Activated T-helper 17 cell treated with anti-CD3 and anti-CD28 coated beads, Interleukin-2, amount 50 U/mL, for 72 hours (primary cell): ENCODE measurements at regions not wholly inside any gene's neighbourhood (a gene's known extent, or its start where the extent isn't known, plus 50 kb on each side); places are given as distances from the start of the nearest gene placed in this dataset.

Experiments used
- ATAC-seq: fragments of 150-1000 bp; cut with Tn5 transposase; replicated peaks from 2 replicates; pipeline ENCODE4 v1.10.0; 2021; ENCODE audit warnings: mild to moderate bottlenecking, moderate library complexity
- H3K27ac Mint-ChIP-seq: one replicate; pipeline ENCODE4 v1.8.0; 2022; ENCODE audit warnings: mixed read lengths
- H3K27me3 Mint-ChIP-seq: one replicate; pipeline ENCODE4 v1.8.0; 2022; ENCODE audit warnings: mixed read lengths
- H3K36me3 Mint-ChIP-seq: one replicate; pipeline ENCODE4 v1.8.0; 2022; ENCODE audit warnings: low read depth, mild to moderate bottlenecking, mixed read lengths
- H3K4me1 Mint-ChIP-seq: one replicate; pipeline ENCODE4 v1.8.0; 2022; ENCODE audit warnings: mixed read lengths
- H3K4me3 Mint-ChIP-seq: one replicate; pipeline ENCODE4 v1.8.0; 2022; ENCODE audit warnings: mild to moderate bottlenecking, mixed read lengths
- H3K9me3 Mint-ChIP-seq: one replicate; pipeline ENCODE4 v1.8.0; 2022; ENCODE audit warnings: mixed read lengths

- no peaks in the 10 kb centered on the region for H3K36me3 Mint-ChIP-seq
- no peak overlapping the region for H3K27ac Mint-ChIP-seq
- H3K4me3 Mint-ChIP-seq = no peak overlapping the region
- no peaks in the 10 kb centered on the region for H3K9me3 Mint-ChIP-seq
- no peak for ATAC-seq
- peaks cover 6% of the 10 kb centered on the region for H3K27me3 Mint-ChIP-seq
- no peaks in the 10 kb centered on the region for H3K4me1 Mint-ChIP-seq
Observed at GRCh38 chr2:165033402-165033801, 78.1 kb upstream of the SLC38A11 start.

DNA sequence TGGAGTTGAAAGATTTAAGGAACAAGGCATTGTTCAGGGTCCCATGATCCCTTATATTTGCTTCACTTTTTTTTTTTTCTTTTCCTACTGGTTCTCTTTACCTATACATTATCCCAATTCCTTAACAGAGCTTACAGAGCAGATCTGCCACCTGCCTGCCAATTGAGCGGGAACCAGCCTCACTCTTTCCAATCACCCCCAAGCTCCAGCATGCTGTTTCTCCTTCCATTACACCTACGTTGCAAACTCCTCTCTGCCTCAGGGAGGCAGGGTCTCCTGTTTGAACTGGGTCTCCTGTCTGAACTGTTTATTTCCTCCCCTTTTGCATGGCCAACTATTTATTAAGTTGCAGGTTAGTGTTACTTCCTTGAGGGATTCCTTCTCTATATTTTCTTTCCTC, 77.2 kb upstream of the SLC38A11 start:
- ATAC-seq = no peak
- Mint-ChIP-seq H3K27ac (no peak overlapping the region), H3K36me3 (no peaks in the 10 kb centered on the region), H3K4me3 (no peak overlapping the region), H3K4me1 (no peaks in the 10 kb centered on the region), H3K9me3 (no peaks in the 10 kb centered on the region), H3K27me3 (peaks cover 6% of the 10 kb centered on the region)

DNA sequence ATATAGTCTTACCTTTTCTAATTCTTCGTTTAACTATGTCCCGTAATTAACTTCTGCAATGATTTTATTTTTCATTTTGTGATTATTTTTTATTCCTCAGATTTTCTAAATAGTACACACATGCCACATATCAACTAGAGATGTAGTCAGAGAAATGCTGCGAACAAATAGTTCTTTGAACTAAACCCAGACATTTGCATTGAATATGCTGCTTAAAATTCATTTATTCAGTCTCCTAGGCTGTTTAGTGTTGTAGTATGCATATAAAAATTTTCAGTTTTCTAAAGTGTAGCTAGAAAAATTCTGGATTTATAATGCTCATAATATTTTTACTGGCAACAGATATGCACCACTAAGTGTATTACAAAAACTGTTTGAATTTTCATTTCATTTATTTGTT, 68.9 kb upstream of the SLC38A11 start:
- H3K27me3 Mint-ChIP-seq = peaks cover 9% of the 10 kb centered on the region
- H3K36me3 Mint-ChIP-seq = no peaks in the 10 kb centered on the region
- no peaks in the 10 kb centered on the region for H3K4me1 Mint-ChIP-seq
- H3K4me3 Mint-ChIP-seq = no peak overlapping the region
- H3K27ac Mint-ChIP-seq = no peak overlapping the region
- no peak for ATAC-seq
- H3K9me3 Mint-ChIP-seq = no peaks in the 10 kb centered on the region

DNA sequence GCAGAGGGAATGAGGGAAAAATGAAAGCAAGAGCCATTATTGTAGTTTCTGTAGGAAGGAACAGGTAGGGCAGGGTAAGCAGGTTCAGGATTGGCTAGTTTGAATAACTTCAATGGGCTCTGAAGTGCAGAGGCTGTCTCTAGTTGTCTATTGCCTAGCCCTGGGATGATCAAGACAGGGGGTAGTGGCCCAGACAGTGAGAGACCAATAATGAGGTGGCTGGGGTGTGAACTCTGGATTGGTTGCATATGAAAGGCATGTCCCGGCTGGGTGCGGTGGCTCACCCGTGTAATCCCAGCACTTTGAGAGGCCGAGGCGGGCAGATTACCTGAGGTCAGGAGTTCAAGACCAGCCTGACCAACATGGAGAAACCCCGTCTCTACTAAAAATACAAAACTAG, 67.5 kb upstream of the SLC38A11 start:
- Mint-ChIP-seq H3K36me3 (no peaks in the 10 kb centered on the region), H3K9me3 (no peaks in the 10 kb centered on the region), H3K4me1 (no peaks in the 10 kb centered on the region), H3K27ac (no peak overlapping the region), H3K27me3 (peaks cover 9% of the 10 kb centered on the region), H3K4me3 (no peak overlapping the region)
- ATAC-seq = no peak

- Mint-ChIP-seq H3K36me3 (no peaks in the 10 kb centered on the region), H3K4me3 (no peak overlapping the region), H3K4me1 (no peaks in the 10 kb centered on the region), H3K9me3 (no peaks in the 10 kb centered on the region), H3K27me3 (peaks cover 14% of the 10 kb centered on the region), H3K27ac (no peak overlapping the region)
- no peak for ATAC-seq
Observed at GRCh38 chr2:165017966-165018596, 62.8 kb upstream of the SLC38A11 start.

- Mint-ChIP-seq H3K4me1 (no peaks in the 10 kb centered on the region), H3K27ac (no peak overlapping the region), H3K36me3 (no peaks in the 10 kb centered on the region), H3K4me3 (no peak overlapping the region), H3K9me3 (no peaks in the 10 kb centered on the region), H3K27me3 (peaks cover 14% of the 10 kb centered on the region)
- ATAC-seq = peak; percentile 32
Observed at GRCh38 chr2:165016772-165017411, 61.6 kb upstream of the SLC38A11 start.

DNA sequence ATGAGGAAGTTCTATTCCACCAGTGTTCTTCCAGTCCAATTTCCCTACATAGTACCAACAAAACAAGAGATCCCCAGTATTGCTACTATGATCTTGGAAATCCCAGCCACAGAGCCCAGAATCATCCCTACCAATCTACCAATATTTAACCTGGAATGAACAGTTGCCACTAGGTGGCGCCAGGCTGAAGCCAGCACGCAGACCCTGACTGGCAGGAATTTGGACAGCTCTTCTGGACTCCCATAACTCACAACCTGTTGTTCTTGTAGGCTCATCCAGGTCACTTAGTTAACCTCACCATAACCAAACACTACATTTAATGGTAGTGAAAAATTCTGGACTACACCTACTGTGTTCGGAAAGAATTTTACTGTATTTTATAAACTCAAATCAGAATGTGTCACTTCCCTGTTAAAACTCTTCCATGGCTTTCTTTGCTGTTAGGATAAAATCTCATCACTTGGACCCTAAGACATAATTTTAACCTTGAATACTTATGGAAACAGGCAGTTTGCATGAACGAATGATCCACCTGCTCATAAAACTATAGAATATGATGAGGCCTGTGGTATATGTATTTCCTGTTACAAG, 59.8 kb upstream of the SLC38A11 start:
- peak; percentile 58 for ATAC-seq
- no peaks in the 10 kb centered on the region for H3K4me1 Mint-ChIP-seq
- H3K36me3 Mint-ChIP-seq = no peaks in the 10 kb centered on the region
- no peak overlapping the region for H3K4me3 Mint-ChIP-seq
- peaks cover 17% of the 10 kb centered on the region for H3K27me3 Mint-ChIP-seq
- no peak overlapping the region for H3K27ac Mint-ChIP-seq
- H3K9me3 Mint-ChIP-seq = no peaks in the 10 kb centered on the region

- ATAC-seq = no peak
- Mint-ChIP-seq H3K27me3 (peaks cover 15% of the 10 kb centered on the region), H3K27ac (no peak overlapping the region), H3K4me3 (no peak overlapping the region), H3K36me3 (no peaks in the 10 kb centered on the region), H3K4me1 (no peaks in the 10 kb centered on the region), H3K9me3 (no peaks in the 10 kb centered on the region)
Observed at GRCh38 chr2:165013944-165014619, 58.8 kb upstream of the SLC38A11 start.

DNA sequence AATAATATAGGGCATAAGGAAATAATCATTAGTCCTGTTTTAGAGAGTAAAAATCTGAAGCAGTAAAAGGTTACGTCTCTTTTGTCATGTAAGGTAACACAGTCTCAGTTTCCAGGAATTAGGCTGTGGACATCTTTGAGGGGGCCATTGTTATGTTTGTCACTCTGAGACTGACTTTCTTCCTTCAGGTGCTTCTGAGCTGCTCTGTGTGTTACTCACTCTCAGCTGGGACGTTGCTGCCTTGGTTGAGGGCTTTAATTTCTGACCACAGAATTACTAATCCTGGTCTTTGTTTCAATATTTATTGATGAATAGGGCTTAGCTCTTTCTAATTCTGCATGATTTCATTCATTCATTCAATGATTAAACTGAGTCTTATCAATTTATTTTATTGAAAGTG, 55.9 kb upstream of the SLC38A11 start:
- ATAC-seq = no peak
- Mint-ChIP-seq H3K9me3 (no peaks in the 10 kb centered on the region), H3K27me3 (peaks cover 24% of the 10 kb centered on the region), H3K4me1 (no peaks in the 10 kb centered on the region), H3K4me3 (no peak overlapping the region), H3K36me3 (no peaks in the 10 kb centered on the region), H3K27ac (no peak overlapping the region)

- ATAC-seq = no peak
- Mint-ChIP-seq H3K36me3 (no peaks in the 10 kb centered on the region), H3K4me1 (no peaks in the 10 kb centered on the region), H3K9me3 (no peaks in the 10 kb centered on the region), H3K4me3 (no peak overlapping the region), H3K27me3 (peaks cover 27% of the 10 kb centered on the region), H3K27ac (no peak overlapping the region)
Observed at GRCh38 chr2:165010556-165010955, 55.2 kb upstream of the SLC38A11 start.

- Mint-ChIP-seq H3K27me3 (peaks cover 27% of the 10 kb centered on the region), H3K27ac (no peak overlapping the region), H3K9me3 (no peaks in the 10 kb centered on the region), H3K36me3 (no peaks in the 10 kb centered on the region), H3K4me1 (no peaks in the 10 kb centered on the region), H3K4me3 (no peak overlapping the region)
- no peak for ATAC-seq
Observed at GRCh38 chr2:165009466-165009865, 54.1 kb upstream of the SLC38A11 start.

GRCh38 chr2:165008730-165009315, 53.5 kb upstream of the SLC38A11 start:
- H3K27ac Mint-ChIP-seq = no peak overlapping the region
- H3K4me3 Mint-ChIP-seq = no peak overlapping the region
- H3K27me3 Mint-ChIP-seq = peaks cover 22% of the 10 kb centered on the region
- no peak for ATAC-seq
- H3K9me3 Mint-ChIP-seq = no peaks in the 10 kb centered on the region
- H3K4me1 Mint-ChIP-seq = no peaks in the 10 kb centered on the region
- H3K36me3 Mint-ChIP-seq = no peaks in the 10 kb centered on the region

DNA sequence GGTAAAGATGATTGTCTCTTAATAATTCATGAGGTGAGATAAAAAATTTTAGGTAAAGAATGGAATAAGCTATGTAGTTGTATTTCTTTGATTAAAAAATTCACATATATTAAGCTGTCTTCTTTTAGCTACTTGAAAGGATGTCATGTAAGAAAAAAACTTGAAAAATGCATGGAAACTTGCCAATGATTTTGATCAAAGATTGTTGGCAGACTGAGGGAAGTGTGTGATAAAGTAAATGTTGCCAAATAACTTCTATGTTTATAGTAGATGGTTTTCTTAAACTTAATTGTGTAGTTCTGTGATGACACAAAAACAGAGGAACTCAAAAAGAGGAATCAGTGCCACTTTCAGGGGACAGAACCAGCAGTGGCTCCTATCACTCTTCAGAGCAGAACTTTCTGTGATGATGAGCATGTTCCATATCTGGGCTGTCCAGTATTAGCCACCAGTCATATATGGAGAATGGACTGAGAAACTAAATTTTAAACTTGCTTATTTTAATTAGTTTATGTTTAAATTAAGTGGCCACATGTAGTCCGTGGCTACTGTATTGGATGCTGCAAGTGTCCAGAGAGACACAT, 51.9 kb upstream of the SLC38A11 start:
- Mint-ChIP-seq H3K4me3 (no peak overlapping the region), H3K27ac (no peak overlapping the region), H3K27me3 (peaks cover 22% of the 10 kb centered on the region), H3K4me1 (no peaks in the 10 kb centered on the region), H3K36me3 (no peaks in the 10 kb centered on the region), H3K9me3 (no peaks in the 10 kb centered on the region)
- ATAC-seq = no peak
